ENCODE measurements at regions not wholly inside any gene's neighbourhood (a gene's known extent, or its start where the extent isn't known, plus 50 kb on each side); places are given as distances from the start of the nearest gene placed in this dataset.
"Not testable (repeated sequence)": the region's sequence is repeated elsewhere in the genome, so short reads cannot be mapped to it uniquely, and the experiment has no call there.

DNA sequence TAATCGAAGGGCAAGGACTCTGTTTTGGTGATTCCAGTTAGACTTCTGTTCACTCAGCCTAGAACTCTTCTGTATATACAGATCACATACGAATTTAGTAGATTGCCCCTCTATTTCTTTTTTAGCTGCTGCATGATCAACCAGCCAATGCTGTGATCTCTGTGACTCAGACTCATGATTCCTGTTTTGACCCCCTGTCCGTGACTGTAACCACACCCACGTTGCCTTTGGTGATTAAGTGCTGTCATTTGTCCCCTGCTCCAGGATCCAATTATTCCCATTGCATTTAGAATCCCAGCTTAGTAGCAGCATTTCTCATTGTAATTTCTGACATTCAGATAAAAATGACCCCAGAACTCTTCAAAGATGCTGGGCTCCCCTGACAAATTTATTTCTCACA is 545.7 kb downstream of the NPIPA7 start:
- DNase-seq (ENCODE audit: low read depth) = no peak
- no peak overlapping the region for H3K4me3 ChIP-seq (ENCODE audit: low read depth, low read length)
- TF ChIP-seq, protein P1, sequence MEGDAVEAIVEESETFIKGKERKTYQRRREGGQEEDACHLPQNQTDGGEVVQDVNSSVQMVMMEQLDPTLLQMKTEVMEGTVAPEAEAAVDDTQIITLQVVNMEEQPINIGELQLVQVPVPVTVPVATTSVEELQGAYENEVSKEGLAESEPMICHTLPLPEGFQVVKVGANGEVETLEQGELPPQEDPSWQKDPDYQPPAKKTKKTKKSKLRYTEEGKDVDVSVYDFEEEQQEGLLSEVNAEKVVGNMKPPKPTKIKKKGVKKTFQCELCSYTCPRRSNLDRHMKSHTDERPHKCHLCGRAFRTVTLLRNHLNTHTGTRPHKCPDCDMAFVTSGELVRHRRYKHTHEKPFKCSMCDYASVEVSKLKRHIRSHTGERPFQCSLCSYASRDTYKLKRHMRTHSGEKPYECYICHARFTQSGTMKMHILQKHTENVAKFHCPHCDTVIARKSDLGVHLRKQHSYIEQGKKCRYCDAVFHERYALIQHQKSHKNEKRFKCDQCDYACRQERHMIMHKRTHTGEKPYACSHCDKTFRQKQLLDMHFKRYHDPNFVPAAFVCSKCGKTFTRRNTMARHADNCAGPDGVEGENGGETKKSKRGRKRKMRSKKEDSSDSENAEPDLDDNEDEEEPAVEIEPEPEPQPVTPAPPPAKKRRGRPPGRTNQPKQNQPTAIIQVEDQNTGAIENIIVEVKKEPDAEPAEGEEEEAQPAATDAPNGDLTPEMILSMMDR (conservative IDR thresholded peaks at IDR 0.05; ENCODE audit: low read depth, low read length) = no peak

DNA sequence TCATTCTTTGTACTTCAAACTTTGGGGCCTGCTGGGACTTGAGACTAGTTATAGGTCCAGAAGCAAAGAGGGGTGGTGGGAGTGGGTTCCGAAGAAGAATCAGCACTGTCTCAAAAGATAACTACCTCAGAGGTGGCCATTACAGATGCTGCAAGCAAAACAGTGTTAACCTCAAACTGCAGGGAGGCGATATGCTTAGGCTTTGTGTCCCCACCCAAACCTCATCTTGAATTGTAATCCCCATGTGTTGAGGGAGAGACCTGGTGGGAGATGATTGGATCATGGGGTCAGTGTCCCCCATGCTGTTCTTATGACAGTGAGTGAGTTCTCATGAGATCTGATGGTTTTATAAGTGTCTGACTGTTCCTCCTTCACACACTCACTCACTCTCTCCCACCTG is 545.3 kb downstream of the XYLT1 start:
- TF ChIP-seq, protein P1 (conservative IDR thresholded peaks at IDR 0.05; ENCODE audit: low read depth, low read length) = no peak
- H3K4me3 ChIP-seq (ENCODE audit: low read depth, low read length) = no peak overlapping the region

DNA sequence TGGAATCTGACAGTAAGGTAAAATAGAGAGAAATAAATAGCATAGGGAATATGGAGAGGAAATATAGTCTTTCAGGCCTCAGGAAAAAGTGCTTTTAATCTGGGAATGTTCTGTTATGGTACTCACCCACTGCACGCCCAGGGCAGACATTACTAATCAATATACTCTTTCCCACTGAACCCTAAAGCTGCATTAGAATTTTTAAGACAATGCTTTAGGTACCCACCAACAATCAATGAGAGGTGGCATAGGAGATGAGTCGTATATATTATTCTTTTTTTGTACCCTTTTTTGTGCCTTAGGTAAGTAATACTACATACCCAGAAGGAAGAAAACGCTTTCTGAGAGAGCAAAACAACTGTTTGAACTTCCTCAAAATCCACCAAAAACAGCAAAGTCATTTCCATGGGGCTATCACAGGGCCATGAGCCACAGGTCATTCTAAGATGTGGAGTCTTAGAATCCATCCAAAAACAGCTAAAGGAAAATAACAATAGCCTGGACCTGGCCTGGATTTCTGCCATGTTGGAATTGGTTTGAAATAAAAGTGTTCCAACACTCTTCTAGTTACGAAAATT is 542.1 kb downstream of the XYLT1 start:
- TF ChIP-seq, protein P1 (conservative IDR thresholded peaks at IDR 0.05; ENCODE audit: low read depth, low read length) = no peak
- no peak for DNase-seq (ENCODE audit: low read depth)
- H3K4me3 ChIP-seq (ENCODE audit: low read depth, low read length) = no peak overlapping the region

More for the DNA sequence above, 545.3 kb downstream of the XYLT1 start:
- DNase-seq (ENCODE audit: low read depth) = no peak

DNA sequence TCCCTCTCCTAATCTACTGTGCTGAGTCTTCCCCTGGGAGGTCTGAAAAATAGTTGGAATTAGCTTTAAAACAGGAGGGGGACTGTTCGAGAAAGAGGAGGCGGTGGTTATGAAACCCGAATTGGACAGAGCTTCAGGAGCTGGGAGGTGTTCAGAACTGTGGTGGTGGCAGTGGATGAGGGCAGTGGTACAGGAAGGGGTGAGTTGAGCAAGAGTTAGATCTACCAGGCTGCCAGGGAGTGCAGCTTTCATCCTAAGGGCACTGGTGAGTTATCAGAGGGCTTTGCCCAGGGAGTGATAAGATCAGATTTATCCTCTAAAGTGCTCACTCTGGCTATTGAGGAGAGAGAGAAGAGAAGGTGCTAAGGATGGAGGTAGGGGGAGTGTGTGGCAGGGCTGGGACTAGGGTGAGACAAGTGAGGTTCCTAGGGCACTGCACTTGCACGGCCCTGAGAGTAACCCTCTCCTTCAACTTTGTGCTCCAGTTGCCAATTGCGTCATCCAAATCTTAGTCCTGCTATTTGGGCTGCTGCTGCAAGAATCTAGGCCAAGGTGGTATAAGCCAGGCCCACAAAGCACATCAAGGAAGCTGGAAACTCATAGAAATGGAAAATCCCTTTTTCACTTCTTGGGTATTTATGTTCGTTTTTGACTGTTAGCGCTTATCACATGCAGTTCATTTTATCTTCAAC is 540.3 kb downstream of the XYLT1 start:
- no peak for DNase-seq (ENCODE audit: low read depth)
- TF ChIP-seq, protein P1 (conservative IDR thresholded peaks at IDR 0.05; ENCODE audit: low read depth, low read length) = no peak
- no peak overlapping the region for H3K4me3 ChIP-seq (ENCODE audit: low read depth, low read length)

DNA sequence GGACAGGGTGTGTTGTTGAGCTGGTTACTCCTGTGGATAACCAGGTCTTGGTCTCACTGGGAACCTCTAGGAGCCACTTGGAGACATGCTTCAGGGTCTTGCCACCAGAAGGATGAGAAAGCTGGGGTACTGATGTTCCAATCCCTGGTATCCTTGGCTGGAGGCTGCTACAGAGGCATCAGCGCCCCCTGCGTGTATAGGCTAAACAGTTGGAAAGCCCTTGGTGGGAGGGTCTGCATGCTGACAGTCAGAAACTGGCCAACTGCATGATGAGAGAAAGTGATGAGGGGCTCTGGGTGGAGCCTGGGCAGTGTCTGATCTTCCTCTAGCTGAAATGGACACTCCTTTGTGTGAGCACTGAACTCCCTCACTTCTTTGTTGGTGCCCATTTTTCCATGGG is 536.9 kb downstream of the XYLT1 start:
- TF ChIP-seq, protein P1 (conservative IDR thresholded peaks at IDR 0.05; ENCODE audit: low read depth, low read length) = no peak
- DNase-seq (ENCODE audit: low read depth) = no peak
- H3K4me3 ChIP-seq (ENCODE audit: low read depth, low read length) = no peak overlapping the region

DNA sequence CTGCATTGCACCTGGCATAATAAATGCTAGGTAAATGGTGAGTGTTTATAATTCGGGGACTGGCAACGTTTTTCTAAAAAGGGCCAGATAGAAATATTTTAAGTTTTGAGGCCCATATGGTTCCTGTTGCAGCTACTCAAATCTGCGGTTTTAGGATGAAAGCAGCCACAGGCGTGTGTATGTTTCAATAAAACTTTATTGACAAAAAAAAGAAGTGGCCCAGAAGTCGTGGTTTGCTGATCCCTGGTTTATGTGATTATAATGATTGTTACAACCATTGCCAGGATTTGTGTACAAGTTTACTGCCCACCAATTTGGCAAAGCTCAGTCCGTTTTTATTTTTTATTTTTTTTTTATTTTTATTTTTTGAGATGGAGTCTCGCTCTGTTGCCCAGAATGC is 536.1 kb downstream of the XYLT1 start:
- TF ChIP-seq, protein P1 (conservative IDR thresholded peaks at IDR 0.05; ENCODE audit: low read depth, low read length) = no peak
- H3K4me3 ChIP-seq (ENCODE audit: low read depth, low read length) = no peak overlapping the region
- no peak for DNase-seq (ENCODE audit: low read depth)

DNA sequence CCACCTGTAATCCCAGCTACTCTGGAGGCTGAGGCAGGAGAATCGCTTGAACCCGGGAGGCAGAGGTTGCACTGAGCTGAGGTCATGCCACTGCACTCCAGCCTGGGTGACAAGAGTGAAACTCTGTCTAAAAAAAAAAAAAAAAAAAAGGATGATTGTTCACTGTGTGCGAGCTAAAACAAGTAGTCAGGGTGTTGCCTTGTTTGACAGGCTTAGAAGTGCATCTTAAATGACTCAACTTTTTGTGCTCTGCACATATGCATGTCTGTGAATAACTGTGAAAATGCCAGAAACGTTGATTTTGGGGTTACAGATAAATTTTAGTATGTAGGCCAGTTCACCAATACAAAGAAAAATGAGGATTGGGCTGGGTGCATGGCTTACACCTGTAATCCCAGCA is 534.9 kb downstream of the XYLT1 start:
- not testable (repeated sequence) for H3K4me3 ChIP-seq (ENCODE audit: low read depth, low read length); DNase-seq (ENCODE audit: low read depth)

Data from choroid plexus epithelial cell (primary cell).